22Rv1 (cell line): ENCODE measurements at regions not wholly inside any gene's neighbourhood (a gene's known extent, or its start where the extent isn't known, plus 50 kb on each side); places are given as distances from the start of the nearest gene placed in this dataset.

Source experiments
- CTCF ChIP-seq: fragments of 450-650 bp; IDR thresholded peaks from 2 replicates; pipeline ENCODE4 v1.5.1; 2017; ENCODE audit warnings: mild to moderate bottlenecking
- ZFX ChIP-seq: fragments of 450-650 bp; IDR thresholded peaks from 2 replicates; pipeline ENCODE4 v1.6.1; 2017; ENCODE audit warnings: antibody characterized with exemption, borderline replicate concordance

GRCh38 chr6:21773576-21773968, 180.0 kb downstream of the SOX4 start:
- TF ChIP-seq CTCF (no peak), ZFX (no peak)
